MG63 (cell line): ENCODE measurements at regions not wholly inside any gene's neighbourhood (a gene's known extent, or its start where the extent isn't known, plus 50 kb on each side); places are given as distances from the start of the nearest gene placed in this dataset.

Experiments used
- DNase-seq: peaks from one replicate; pipeline ENCODE4 v3.0.0-alpha.2; 2020
- H3K27me3 ChIP-seq: fragments of 250-450 bp; sonication (Bioruptor Pico); 2 replicates; pipeline ENCODE4 v1.5.1; 2020; ENCODE audit warnings: mild to moderate bottlenecking, moderate library complexity
- H3K36me3 ChIP-seq: fragments of 250-450 bp; sonication (Bioruptor Pico); 2 replicates; pipeline ENCODE4 v1.5.1; 2020; ENCODE audit warnings: mild to moderate bottlenecking, moderate library complexity
- H3K4me3 ChIP-seq: fragments of 250-450 bp; sonication (Bioruptor Pico); 2 replicates; pipeline ENCODE4 v1.5.1; 2020; ENCODE audit warnings: mild to moderate bottlenecking, moderate library complexity
- H3K9me3 ChIP-seq: fragments of 250-450 bp; sonication (Bioruptor Pico); 2 replicates; pipeline ENCODE4 v1.5.1; 2020; ENCODE audit warnings: mild to moderate bottlenecking, moderate library complexity

- no peaks in the 10 kb centered on the region for H3K27me3 ChIP-seq
- H3K4me3 ChIP-seq = no peak overlapping the region
- H3K36me3 ChIP-seq = no peaks in the 10 kb centered on the region
- DNase-seq = no peak
- no peaks in the 10 kb centered on the region for H3K9me3 ChIP-seq
These were observed 148.1 kb upstream of the MYLIP start for GRCh38 chr6:15980801-15981200.

DNA sequence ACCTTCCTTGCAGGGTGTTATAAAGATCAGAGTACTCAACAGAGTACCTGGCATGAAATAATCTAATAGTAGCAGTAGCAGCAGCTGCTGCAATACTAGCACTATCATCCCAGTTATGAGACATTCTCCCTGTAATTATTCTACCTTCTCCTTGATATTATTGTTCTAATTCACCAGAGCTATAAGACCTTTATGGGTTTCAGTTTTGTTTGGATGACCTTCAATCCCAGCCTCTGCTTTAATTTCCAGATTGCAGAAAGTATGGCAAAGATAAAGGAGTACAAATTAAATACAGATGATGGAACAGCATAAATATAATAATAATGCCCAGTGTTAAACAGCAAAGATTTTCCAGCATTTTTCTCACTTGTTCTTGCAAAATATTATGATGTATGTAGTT lies 150.5 kb upstream of the MYLIP start:
- Histone ChIP-seq H3K9me3 (no peaks in the 10 kb centered on the region), H3K4me3 (no peak overlapping the region), H3K27me3 (no peaks in the 10 kb centered on the region), H3K36me3 (no peaks in the 10 kb centered on the region)
- no peak for DNase-seq

DNA sequence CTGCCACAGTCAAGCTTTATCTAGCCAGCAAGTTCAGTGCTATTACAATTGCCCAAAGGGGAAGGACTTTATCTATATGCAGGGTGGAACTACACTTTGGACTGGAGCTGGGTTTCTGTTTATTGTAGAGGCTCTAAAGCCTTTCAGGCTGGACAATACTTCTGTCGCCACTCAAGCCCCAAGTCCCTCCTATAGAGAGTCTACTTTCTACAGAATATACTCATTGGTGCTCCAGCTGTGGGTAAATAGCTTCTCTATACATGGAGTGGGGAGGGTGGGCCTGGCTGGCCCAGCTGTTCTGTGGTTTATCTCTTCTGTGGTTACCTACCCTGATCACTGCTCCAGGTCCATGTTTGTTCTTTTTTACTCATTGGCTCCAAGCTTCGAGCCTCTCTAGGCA lies 151.8 kb upstream of the MYLIP start:
- H3K9me3 ChIP-seq = no peaks in the 10 kb centered on the region
- no peak overlapping the region for H3K4me3 ChIP-seq
- no peaks in the 10 kb centered on the region for H3K36me3 ChIP-seq
- no peak for DNase-seq
- no peaks in the 10 kb centered on the region for H3K27me3 ChIP-seq

- Histone ChIP-seq H3K27me3 (no peaks in the 10 kb centered on the region), H3K36me3 (no peaks in the 10 kb centered on the region), H3K9me3 (no peaks in the 10 kb centered on the region), H3K4me3 (no peak overlapping the region)
- DNase-seq = no peak
These were observed 154.1 kb upstream of the MYLIP start for GRCh38 chr6:15974817-15975216.

GRCh38 chr6:15970517-15970916 lies 158.4 kb upstream of the MYLIP start:
- Histone ChIP-seq H3K27me3 (no peaks in the 10 kb centered on the region), H3K4me3 (no peak overlapping the region), H3K36me3 (no peaks in the 10 kb centered on the region), H3K9me3 (no peaks in the 10 kb centered on the region)
- no peak for DNase-seq

DNA sequence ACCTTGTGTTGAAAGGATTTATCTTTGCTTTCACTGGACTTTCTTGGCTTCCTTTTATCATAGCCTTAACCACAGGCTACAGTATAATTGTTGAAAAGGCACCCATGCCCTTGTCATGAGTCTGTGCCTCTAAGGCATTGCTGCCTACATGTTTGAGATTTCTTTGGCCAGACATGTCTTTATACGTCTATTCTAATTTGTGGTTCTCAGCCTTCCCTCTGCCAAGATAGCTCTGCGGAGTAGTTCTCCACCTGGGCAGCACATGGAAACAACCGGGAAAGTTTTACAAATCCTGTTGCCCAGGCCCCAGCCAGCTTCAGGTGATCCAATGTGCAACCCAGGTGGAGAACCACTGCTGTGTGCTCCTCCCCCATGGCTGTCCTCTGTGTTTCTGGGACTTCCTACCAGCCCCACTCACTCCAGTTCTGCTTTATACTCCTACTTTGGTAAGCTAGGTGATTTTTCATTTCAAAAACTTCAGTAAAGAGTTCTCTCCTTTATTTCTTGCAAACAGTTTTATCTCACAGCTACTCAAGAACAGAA lies 159.6 kb upstream of the MYLIP start:
- Histone ChIP-seq H3K36me3 (no peaks in the 10 kb centered on the region), H3K4me3 (no peak overlapping the region), H3K27me3 (no peaks in the 10 kb centered on the region), H3K9me3 (no peaks in the 10 kb centered on the region)
- DNase-seq = no peak

DNA sequence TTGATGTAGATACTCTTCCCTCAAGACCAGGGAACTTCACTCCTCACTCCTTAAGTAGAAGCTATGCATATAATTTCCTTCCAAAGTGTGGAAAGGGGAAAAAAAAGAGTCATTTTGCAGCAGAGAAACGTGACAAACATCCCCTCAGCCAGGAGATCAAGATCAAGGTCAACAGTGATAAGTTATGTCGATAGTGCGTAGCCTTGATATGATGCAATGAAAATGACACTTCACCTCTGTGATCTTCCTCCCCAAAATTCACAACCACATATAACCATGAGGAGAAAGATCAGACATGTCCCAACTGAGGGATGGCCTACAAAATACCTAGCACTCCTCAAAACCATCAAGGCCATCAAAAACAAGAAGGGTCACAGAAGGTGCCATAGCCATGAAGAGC lies 160.4 kb upstream of the MYLIP start:
- DNase-seq = no peak

DNA sequence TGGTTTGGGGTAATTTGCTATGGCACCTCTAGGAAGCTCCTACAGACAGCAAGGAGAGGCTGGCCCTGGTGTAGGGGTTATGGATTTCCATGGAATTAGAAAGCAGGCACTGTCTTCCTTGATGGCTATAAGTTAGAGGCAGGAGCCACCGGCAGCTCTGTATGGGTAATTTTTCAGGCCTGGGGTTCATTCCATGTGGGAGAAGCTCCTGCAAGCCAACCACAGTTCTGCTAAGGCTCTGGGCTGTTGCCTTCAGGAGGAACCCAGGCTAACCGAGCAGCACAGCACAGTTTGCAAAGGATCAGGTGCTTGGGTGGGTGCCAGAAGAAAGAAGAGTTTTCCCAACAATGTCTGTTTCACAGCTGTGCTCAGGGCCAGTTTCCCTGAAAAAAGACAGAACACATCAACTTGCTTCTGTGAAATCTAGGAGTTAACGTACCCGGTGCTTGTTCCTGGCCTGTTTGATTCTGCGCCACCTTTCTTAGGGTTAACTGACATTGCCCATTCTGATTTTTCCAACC lies 162.8 kb upstream of the MYLIP start:
- DNase-seq = no peak
- Histone ChIP-seq H3K4me3 (no peak overlapping the region), H3K9me3 (no peaks in the 10 kb centered on the region), H3K27me3 (no peaks in the 10 kb centered on the region), H3K36me3 (no peaks in the 10 kb centered on the region)

More for the DNA sequence above, 160.4 kb upstream of the MYLIP start:
- H3K9me3 ChIP-seq = no peaks in the 10 kb centered on the region
- H3K27me3 ChIP-seq = no peaks in the 10 kb centered on the region
- no peaks in the 10 kb centered on the region for H3K36me3 ChIP-seq
- H3K4me3 ChIP-seq = no peak overlapping the region

- Histone ChIP-seq H3K27me3 (no peaks in the 10 kb centered on the region), H3K36me3 (no peaks in the 10 kb centered on the region), H3K9me3 (no peaks in the 10 kb centered on the region), H3K4me3 (no peak overlapping the region)
- DNase-seq = no peak
These were observed 166.5 kb upstream of the MYLIP start for GRCh38 chr6:15962449-15962764.

GRCh38 chr6:15961635-15962448 lies 167.0 kb upstream of the MYLIP start:
- Histone ChIP-seq H3K36me3 (no peaks in the 10 kb centered on the region), H3K27me3 (no peaks in the 10 kb centered on the region), H3K4me3 (no peak overlapping the region), H3K9me3 (no peaks in the 10 kb centered on the region)
- DNase-seq = no peak

DNA sequence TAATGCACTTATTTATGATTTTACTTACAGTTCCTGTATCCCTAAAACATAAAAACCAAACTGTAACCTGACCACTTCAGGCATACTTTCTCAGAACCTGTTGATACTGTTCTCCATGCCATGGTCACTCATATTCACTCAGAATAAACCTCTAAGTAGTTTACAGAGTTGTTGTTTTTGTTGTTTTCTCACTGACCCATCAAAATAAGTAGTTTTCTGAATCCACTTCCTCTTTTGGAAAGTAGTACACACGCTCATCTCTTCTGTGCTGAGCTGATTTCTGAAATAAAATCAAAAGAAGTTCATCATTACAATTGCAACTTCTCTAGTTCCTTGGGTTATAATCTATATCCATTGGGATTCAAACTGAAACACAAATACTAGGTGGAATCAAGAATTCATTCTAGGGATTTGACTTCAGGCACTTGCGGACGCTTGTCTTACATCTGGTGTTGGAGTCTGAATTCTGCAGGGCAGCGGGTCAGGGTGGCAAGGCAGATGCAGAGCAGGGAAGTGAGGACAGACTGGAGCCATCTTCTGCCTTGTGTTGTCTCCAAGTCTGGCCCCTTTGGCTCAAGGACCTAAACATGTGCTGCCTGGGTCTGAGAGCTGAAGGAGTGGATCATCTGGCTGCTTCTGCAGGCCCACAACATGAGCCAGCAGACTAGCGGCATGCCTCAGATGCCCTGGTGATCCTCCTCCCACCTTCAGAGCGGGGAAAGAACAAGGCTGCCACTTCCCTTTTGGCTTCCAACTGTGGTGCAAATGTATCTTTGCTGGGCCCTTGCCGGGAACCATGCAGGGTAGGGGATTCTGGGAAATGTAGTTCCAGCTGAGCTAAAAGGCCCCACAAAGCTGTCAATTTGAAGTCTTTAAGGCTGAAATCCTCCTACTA lies 167.9 kb upstream of the MYLIP start:
- DNase-seq = no peak
- no peaks in the 10 kb centered on the region for H3K9me3 ChIP-seq
- H3K4me3 ChIP-seq = no peak overlapping the region
- H3K27me3 ChIP-seq = no peaks in the 10 kb centered on the region
- H3K36me3 ChIP-seq = no peaks in the 10 kb centered on the region

DNA sequence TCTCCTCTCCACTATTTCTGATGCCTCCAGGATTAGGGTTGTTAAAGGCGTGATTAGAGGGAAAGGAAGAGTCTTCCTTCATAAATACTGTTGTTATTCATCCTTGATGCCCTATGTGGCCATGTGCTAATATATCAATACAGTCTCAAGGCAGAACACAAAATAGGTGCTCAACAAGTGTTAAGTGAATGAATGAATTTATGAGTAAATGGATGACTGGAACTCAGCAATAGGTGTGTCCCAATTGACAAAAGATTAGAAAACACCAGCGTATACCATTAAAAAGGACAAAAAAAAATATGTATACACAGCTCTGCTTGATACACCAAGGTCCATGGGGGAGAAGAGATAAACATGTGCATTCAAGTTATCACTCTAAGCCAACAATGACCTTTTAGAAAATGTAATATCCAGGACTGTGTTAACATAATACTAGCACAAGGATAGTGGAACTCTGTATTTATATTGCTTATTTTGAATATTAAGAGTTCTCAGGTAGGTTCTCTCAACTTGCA lies 171.2 kb upstream of the MYLIP start:
- Histone ChIP-seq H3K9me3 (no peaks in the 10 kb centered on the region), H3K36me3 (no peaks in the 10 kb centered on the region), H3K27me3 (no peaks in the 10 kb centered on the region), H3K4me3 (no peak overlapping the region)
- DNase-seq = no peak

- H3K36me3 ChIP-seq = no peaks in the 10 kb centered on the region
- no peaks in the 10 kb centered on the region for H3K27me3 ChIP-seq
- no peaks in the 10 kb centered on the region for H3K9me3 ChIP-seq
- no peak overlapping the region for H3K4me3 ChIP-seq
- DNase-seq = no peak
These were observed 172.4 kb upstream of the MYLIP start for GRCh38 chr6:15956205-15957106.

DNA sequence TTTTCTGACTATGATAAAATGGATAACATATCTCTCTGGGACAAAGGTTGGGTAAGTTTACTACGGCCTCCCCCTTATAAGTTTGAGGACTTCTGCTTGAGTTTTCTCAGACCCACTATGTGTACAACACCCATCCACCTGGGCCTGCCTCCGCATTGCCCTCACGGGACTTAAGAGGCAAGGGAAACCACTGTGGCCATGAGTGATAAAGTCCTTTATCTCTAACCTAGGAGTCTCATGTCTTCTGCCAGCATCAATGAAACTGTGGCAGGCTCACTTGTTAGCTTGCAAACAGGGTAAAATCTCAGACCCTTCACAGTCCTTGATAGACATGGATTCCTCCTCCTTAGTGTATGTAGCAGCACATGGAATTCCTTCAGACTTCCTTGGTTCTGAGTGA lies 173.4 kb upstream of the MYLIP start:
- Histone ChIP-seq H3K9me3 (no peaks in the 10 kb centered on the region), H3K27me3 (no peaks in the 10 kb centered on the region), H3K36me3 (no peaks in the 10 kb centered on the region), H3K4me3 (no peak overlapping the region)
- no peak for DNase-seq

DNA sequence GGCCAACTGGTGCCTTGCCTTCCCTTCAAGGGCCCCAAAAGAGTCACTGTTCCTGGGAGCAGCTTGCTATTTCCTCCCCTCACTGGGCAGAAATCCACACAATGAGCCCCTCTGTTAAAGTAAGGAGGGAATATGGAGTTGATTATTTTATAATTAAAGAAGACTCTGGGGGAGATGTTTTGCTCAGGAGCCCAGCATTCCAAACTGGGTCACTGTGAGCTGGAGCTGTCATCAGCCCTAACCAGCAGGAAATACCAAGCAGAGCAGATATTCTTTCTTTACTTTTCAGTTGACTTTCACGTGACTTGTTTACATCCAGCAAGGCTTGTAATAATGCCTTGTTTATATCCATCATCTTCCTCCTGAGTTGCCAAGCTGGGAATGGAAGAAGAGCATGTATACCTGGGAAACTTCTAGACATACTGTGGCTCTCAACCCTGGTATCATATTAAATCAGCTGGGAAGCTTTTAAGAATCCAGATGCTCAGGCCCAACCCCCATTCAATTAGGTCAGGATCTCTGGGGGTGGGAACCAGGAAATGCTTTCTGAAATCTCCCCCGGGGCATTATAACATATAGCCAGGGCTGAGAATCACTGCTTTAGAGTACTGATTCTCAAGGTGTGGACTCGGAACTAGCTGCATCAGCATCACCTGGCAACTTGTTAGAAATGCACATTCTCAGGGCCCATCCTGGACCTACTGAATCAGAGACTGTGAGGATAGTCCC lies 175.6 kb upstream of the MYLIP start:
- Histone ChIP-seq H3K9me3 (no peaks in the 10 kb centered on the region), H3K27me3 (no peaks in the 10 kb centered on the region), H3K4me3 (no peak overlapping the region), H3K36me3 (no peaks in the 10 kb centered on the region)
- no peak for DNase-seq
